Large intestine (tissue), 3 donors: ENCODE measurements at regions not wholly inside any gene's neighbourhood (a gene's known extent, or its start where the extent isn't known, plus 50 kb on each side); places are given as distances from the start of the nearest gene placed in this dataset.

Experiments used
- DNase-seq, 2 donors: peaks; one replicate each; pipeline versions ENCODE4 v3.0.0 to v3.0.0-alpha.2; 2013
- H3K27ac ChIP-seq: one replicate; pipeline ENCODE4 v1.5.1; 2013; ENCODE audit warnings: low read length
- H3K27me3 ChIP-seq: 2 replicates; pipeline ENCODE4 v1.6.1; 2013; ENCODE audit warnings: low read length; ENCODE audit not compliant: control insufficient read depth, insufficient read depth
- H3K36me3 ChIP-seq: 2 replicates; pipeline ENCODE4 v1.6.1; 2013; ENCODE audit warnings: low read length; ENCODE audit not compliant: control insufficient read depth, insufficient read depth
- H3K4me1 ChIP-seq: one replicate; pipeline ENCODE4 v1.6.1; 2013; ENCODE audit warnings: low read length; ENCODE audit not compliant: control insufficient read depth, insufficient read depth
- H3K4me3 ChIP-seq: one replicate; pipeline ENCODE4 v1.5.1; 2013; ENCODE audit warnings: low read length
- H3K9me3 ChIP-seq: one replicate; pipeline ENCODE4 v1.6.1; 2013; ENCODE audit warnings: mild to moderate bottlenecking, low read depth, low read length, moderate library complexity; ENCODE audit not compliant: control insufficient read depth
- WGBS: methylation state at CpG from one replicate; pipeline ENCODE4 v1.1.5; 2013; ENCODE audit warnings: low lambda C conversion rate; ENCODE audit not compliant: insufficient coverage; 5-methylcytosine and 5-hydroxymethylcytosine counted together

- Histone ChIP-seq H3K36me3 (no peaks in the 10 kb centered on the region), H3K27me3 (no peaks in the 10 kb centered on the region), H3K9me3 (no peaks in the 10 kb centered on the region), H3K4me1 (peaks cover 17% of the 10 kb centered on the region), H3K4me3 (no peak overlapping the region), H3K27ac (no peak overlapping the region)
- peak; percentile 34 to 71 for DNase-seq
- WGBS: no CpG with 5 or more reads among the region's 2 CpGs
These were observed 1466.9 kb downstream of the LRRC4C start for GRCh38 chr11:39992551-39992950.

GRCh38 chr11:39990421-39990831, 1469.0 kb downstream of the LRRC4C start:
- DNase-seq: peak; percentile 26 to 69
- peak overlapping the region; percentile 65 for H3K27ac ChIP-seq
- WGBS: 0% methylated on average over 2 of the region's 6 CpGs

GRCh38 chr11:39975091-39975490, 1484.4 kb downstream of the LRRC4C start:
- no peak overlapping the region for H3K27ac ChIP-seq
- H3K9me3 ChIP-seq: no peaks in the 10 kb centered on the region
- 100% methylated on average over 1 of the region's 1 CpG for WGBS
- H3K27me3 ChIP-seq: no peaks in the 10 kb centered on the region
- H3K36me3 ChIP-seq: no peaks in the 10 kb centered on the region
- no peaks in the 10 kb centered on the region for H3K4me1 ChIP-seq
- no peak for DNase-seq
- no peak overlapping the region for H3K4me3 ChIP-seq

More at GRCh38 chr11:39990421-39990831, 1469.0 kb downstream of the LRRC4C start:
- Histone ChIP-seq H3K36me3 (no peaks in the 10 kb centered on the region), H3K4me3 (peak overlapping the region; percentile 15), H3K4me1 (peaks cover 17% of the 10 kb centered on the region), H3K27me3 (no peaks in the 10 kb centered on the region), H3K9me3 (no peaks in the 10 kb centered on the region)

- Histone ChIP-seq H3K27me3 (no peaks in the 10 kb centered on the region), H3K27ac (no peak overlapping the region), H3K4me1 (no peaks in the 10 kb centered on the region), H3K36me3 (no peaks in the 10 kb centered on the region), H3K9me3 (no peaks in the 10 kb centered on the region), H3K4me3 (no peak overlapping the region)
- 80% methylated on average over 1 of the region's 5 CpGs for whole genome bisulfite sequencing
- DNase-seq: no peak
These were observed 1487.0 kb downstream of the LRRC4C start for GRCh38 chr11:39972461-39972860.

GRCh38 chr11:39971938-39972337, 1487.5 kb downstream of the LRRC4C start:
- 86% methylated on average over 1 of the region's 3 CpGs for whole genome bisulfite sequencing
- H3K9me3 ChIP-seq: no peaks in the 10 kb centered on the region
- no peaks in the 10 kb centered on the region for H3K36me3 ChIP-seq
- no peak overlapping the region for H3K27ac ChIP-seq
- DNase-seq: no peak
- no peaks in the 10 kb centered on the region for H3K4me1 ChIP-seq
- no peak overlapping the region for H3K4me3 ChIP-seq
- no peaks in the 10 kb centered on the region for H3K27me3 ChIP-seq

- no peaks in the 10 kb centered on the region for H3K4me1 ChIP-seq
- WGBS: no CpG with 5 or more reads among the region's 5 CpGs
- H3K27me3 ChIP-seq: no peaks in the 10 kb centered on the region
- H3K4me3 ChIP-seq: no peak overlapping the region
- no peaks in the 10 kb centered on the region for H3K36me3 ChIP-seq
- no peaks in the 10 kb centered on the region for H3K9me3 ChIP-seq
- no peak overlapping the region for H3K27ac ChIP-seq
- DNase-seq: no peak
These were observed 1491.4 kb downstream of the LRRC4C start for GRCh38 chr11:39968071-39968470.

GRCh38 chr11:39965701-39966100, 1493.8 kb downstream of the LRRC4C start:
- H3K4me1 ChIP-seq: no peaks in the 10 kb centered on the region
- no peaks in the 10 kb centered on the region for H3K9me3 ChIP-seq
- no peak overlapping the region for H3K27ac ChIP-seq
- H3K4me3 ChIP-seq: no peak overlapping the region
- no peaks in the 10 kb centered on the region for H3K27me3 ChIP-seq
- no peaks in the 10 kb centered on the region for H3K36me3 ChIP-seq
- WGBS: 100% methylated on average over 1 of the region's 5 CpGs
- no peak for DNase-seq

GRCh38 chr11:39960206-39960605, 1499.2 kb downstream of the LRRC4C start:
- no peak overlapping the region for H3K27ac ChIP-seq
- H3K4me1 ChIP-seq: no peaks in the 10 kb centered on the region
- no peaks in the 10 kb centered on the region for H3K36me3 ChIP-seq
- DNase-seq: peak in 1 of 2 donors; percentile 8
- 86% methylated on average over 1 of the region's 6 CpGs for WGBS
- no peaks in the 10 kb centered on the region for H3K27me3 ChIP-seq
- no peaks in the 10 kb centered on the region for H3K9me3 ChIP-seq
- no peak overlapping the region for H3K4me3 ChIP-seq

- DNase-seq: no peak
- no peaks in the 10 kb centered on the region for H3K27me3 ChIP-seq
- H3K27ac ChIP-seq: no peak overlapping the region
- no CpG with 5 or more reads among the region's 3 CpGs for WGBS
- no peak overlapping the region for H3K4me3 ChIP-seq
- no peaks in the 10 kb centered on the region for H3K9me3 ChIP-seq
- no peaks in the 10 kb centered on the region for H3K4me1 ChIP-seq
- H3K36me3 ChIP-seq: no peaks in the 10 kb centered on the region
These were observed 1526.5 kb downstream of the LRRC4C start for GRCh38 chr11:39932966-39933365.

GRCh38 chr11:39917256-39917655, 1542.2 kb downstream of the LRRC4C start:
- H3K27me3 ChIP-seq: no peaks in the 10 kb centered on the region
- H3K9me3 ChIP-seq: no peaks in the 10 kb centered on the region
- no peak for DNase-seq
- no peaks in the 10 kb centered on the region for H3K36me3 ChIP-seq
- H3K4me3 ChIP-seq: no peak overlapping the region
- 100% methylated on average over 2 of the region's 3 CpGs for WGBS
- no peaks in the 10 kb centered on the region for H3K4me1 ChIP-seq
- H3K27ac ChIP-seq: no peak overlapping the region

- Histone ChIP-seq H3K4me1 (no peaks in the 10 kb centered on the region), H3K36me3 (no peaks in the 10 kb centered on the region), H3K9me3 (peaks cover 3% of the 10 kb centered on the region), H3K27me3 (no peaks in the 10 kb centered on the region), H3K27ac (no peak overlapping the region), H3K4me3 (no peak overlapping the region)
- DNase-seq: no peak
These were observed 1549.4 kb downstream of the LRRC4C start for GRCh38 chr11:39910087-39910486.
